ENCODE measurements at regions not wholly inside any gene's neighbourhood (a gene's known extent, or its start where the extent isn't known, plus 50 kb on each side); places are given as distances from the start of the nearest gene placed in this dataset.

GRCh38 chr7:68587599-68587998 lies 1010.7 kb upstream of the AUTS2 start (continued):
- TF ChIP-seq CTCF (IDR thresholded peaks at IDR 0.05; ENCODE audit: control extremely low read depth in 1 of 3, insufficient read depth in 1 of 3, low read depth in 1 of 3, low read length in 3 of 3) (no peak), NANOG (IDR thresholded peaks at IDR 0.05; ENCODE audit: insufficient read depth, low read depth, low read length, poor library complexity, severe bottlenecking) (no peak), ZNF274 (IDR thresholded peaks at IDR 0.05; ENCODE audit: borderline replicate concordance, extremely low read depth, low read length) (no peak), SP1 (IDR thresholded peaks at IDR 0.05; ENCODE audit: low read depth, low read length) (no peak)

All from H1 (cell line).